A673 (cell line): ENCODE measurements at regions not wholly inside any gene's neighbourhood (a gene's known extent, or its start where the extent isn't known, plus 50 kb on each side); places are given as distances from the start of the nearest gene placed in this dataset.

Experiments used
- CTCF ChIP-seq: fragments of 300-800, 200-600 bp; sonication (generic); conservative IDR thresholded peaks from 2 replicates; pipeline ENCODE4 v1.5.1; 2017; ENCODE audit warnings: low read depth, mild to moderate bottlenecking, antibody characterized with exemption, low read length, moderate library complexity, mixed read lengths
- EZH2 ChIP-seq: fragments of 200-600 bp; sonication (generic); IDR thresholded peaks from 2 replicates; pipeline ENCODE4 v1.6.1; 2017; ENCODE audit warnings: borderline replicate concordance, low read depth, mild to moderate bottlenecking, mixed read lengths, antibody characterized with exemption, low read length; ENCODE audit not compliant: poor library complexity, severe bottlenecking

- TF ChIP-seq CTCF (no peak), EZH2 (no peak)
Measured at GRCh38 chr9:30915451-30915850, 1469.0 kb upstream of the ACO1 start.
